ENCODE measurements at regions not wholly inside any gene's neighbourhood (a gene's known extent, or its start where the extent isn't known, plus 50 kb on each side); places are given as distances from the start of the nearest gene placed in this dataset.

DNA sequence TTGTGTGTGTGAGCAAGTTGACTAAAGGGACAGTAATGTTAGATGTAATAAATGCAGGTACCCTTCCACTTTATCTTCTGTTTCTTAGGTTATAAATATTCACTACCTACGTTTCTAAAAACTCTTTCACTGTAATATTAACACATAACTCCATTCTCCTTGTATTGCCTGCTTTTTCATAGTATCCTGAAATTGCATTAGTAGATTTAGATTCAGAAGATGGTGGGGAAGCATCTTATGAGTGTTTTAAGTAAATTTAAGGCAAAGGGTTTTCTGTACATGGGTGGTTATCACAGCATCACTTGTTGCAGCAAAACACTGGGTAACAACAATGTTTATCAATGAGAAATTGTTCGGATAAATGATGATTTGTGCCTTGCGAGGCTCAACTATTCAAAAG is 115.2 kb upstream of the VPREB1 start:
- in situ Hi-C loops (cut with MboI; ENCODE audit: low pct_unique_long_range_greater_than_20kb, low sequenced_read_pairs, unreplicated experiment), result no loop called here

DNA sequence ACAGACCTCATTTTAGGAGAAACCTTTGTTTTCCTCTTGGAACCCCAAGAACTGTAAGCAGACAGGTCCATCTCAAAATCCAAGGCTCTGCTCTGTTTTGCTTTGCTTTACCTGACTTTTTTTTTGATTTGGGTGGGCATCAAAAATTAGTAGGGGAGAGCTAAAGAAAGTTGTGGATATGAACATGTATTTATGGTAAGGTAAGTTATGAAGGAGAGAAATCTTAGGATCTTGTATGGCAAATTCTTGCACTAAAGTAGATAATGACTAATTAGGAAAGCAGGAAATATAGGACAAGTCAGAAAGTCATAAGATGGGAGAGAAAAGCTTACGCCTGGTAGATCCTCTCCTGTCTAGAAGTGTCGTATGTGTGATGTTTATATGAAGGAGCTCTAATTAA is 116.1 kb upstream of the VPREB1 start:
- in situ Hi-C loops (cut with MboI; ENCODE audit: low pct_unique_long_range_greater_than_20kb, low sequenced_read_pairs, unreplicated experiment), result no loop called here
- TF ChIP-seq, protein P1, sequence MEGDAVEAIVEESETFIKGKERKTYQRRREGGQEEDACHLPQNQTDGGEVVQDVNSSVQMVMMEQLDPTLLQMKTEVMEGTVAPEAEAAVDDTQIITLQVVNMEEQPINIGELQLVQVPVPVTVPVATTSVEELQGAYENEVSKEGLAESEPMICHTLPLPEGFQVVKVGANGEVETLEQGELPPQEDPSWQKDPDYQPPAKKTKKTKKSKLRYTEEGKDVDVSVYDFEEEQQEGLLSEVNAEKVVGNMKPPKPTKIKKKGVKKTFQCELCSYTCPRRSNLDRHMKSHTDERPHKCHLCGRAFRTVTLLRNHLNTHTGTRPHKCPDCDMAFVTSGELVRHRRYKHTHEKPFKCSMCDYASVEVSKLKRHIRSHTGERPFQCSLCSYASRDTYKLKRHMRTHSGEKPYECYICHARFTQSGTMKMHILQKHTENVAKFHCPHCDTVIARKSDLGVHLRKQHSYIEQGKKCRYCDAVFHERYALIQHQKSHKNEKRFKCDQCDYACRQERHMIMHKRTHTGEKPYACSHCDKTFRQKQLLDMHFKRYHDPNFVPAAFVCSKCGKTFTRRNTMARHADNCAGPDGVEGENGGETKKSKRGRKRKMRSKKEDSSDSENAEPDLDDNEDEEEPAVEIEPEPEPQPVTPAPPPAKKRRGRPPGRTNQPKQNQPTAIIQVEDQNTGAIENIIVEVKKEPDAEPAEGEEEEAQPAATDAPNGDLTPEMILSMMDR (IDR thresholded peaks at IDR 0.05; ENCODE audit: extremely low read depth, insufficient read depth, missing control alignments), result no peak
- DNase-seq (ENCODE audit: low spot score), result no peak

More for the DNA sequence above, 115.2 kb upstream of the VPREB1 start:
- TF ChIP-seq, protein P1 (IDR thresholded peaks at IDR 0.05; ENCODE audit: extremely low read depth, insufficient read depth, missing control alignments), result no peak
- DNase-seq (ENCODE audit: low spot score), result no peak

DNA sequence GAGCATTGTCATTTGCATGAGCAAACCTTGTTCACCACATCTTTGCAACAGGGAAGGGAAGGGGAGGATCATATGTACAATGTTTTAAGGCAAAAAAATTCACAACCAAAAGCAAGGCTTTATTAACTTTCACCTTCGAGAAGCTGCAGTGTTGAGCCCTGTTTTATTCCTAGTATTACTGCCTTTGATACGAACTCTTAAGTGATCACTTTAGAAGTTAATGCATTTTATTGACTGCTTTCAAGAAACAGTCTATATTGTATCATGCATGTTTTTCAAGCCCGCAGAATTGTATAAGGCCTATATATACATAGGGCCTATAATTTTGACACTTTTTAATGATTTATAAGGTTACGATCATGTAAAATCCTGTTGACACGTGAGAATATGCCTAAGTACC is 117.5 kb upstream of the VPREB1 start:
- TF ChIP-seq, protein P1 (IDR thresholded peaks at IDR 0.05; ENCODE audit: extremely low read depth, insufficient read depth, missing control alignments), result no peak
- in situ Hi-C loops (cut with MboI; ENCODE audit: low pct_unique_long_range_greater_than_20kb, low sequenced_read_pairs, unreplicated experiment), result no loop called here
- DNase-seq (ENCODE audit: low spot score), result no peak

DNA sequence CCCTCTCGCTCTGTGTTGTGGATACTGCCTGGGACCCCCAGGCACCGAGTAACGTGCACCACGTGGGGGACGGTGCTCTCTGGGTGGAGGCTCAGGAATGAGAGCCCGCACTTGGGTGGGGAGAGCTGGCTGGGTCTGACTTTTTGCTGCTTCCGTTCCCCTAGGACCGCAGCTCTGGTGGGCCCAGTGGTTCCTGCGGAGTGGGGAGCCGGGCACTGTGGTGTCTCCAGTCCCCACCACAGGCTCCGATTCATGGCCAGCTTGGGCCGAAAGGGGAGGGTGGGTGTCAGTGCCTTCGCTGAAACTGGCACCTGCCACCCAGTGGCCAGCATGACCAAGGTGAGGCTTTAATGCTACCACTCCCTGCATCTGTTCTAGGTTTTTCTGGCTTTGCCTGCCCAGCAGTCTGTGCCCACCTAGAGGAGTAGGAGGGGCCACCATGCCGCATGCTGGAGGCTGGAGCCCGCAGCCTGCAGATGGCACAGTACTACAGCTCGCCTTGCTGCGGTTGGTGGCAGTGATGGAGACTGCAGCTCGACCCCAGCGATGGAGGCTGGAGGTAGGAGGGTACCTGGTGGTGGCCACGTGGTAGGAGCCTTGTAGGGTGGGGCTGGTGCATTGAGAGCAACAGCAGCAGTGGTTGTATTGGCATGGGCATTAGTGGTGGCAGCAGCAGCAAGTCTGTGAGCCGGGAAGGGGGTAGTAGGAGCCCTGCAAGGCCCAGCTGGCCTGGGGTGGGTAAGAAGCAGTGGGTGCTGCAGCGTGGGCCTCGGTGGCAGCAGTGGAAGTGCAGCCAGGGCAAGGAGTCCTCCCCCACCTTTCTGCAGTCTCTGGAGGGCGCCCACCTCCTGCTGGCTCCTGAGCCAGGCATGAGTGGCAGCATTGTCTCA is 118.8 kb upstream of the VPREB1 start:
- in situ Hi-C loops (cut with MboI; ENCODE audit: low pct_unique_long_range_greater_than_20kb, low sequenced_read_pairs, unreplicated experiment), result no loop called here

DNA sequence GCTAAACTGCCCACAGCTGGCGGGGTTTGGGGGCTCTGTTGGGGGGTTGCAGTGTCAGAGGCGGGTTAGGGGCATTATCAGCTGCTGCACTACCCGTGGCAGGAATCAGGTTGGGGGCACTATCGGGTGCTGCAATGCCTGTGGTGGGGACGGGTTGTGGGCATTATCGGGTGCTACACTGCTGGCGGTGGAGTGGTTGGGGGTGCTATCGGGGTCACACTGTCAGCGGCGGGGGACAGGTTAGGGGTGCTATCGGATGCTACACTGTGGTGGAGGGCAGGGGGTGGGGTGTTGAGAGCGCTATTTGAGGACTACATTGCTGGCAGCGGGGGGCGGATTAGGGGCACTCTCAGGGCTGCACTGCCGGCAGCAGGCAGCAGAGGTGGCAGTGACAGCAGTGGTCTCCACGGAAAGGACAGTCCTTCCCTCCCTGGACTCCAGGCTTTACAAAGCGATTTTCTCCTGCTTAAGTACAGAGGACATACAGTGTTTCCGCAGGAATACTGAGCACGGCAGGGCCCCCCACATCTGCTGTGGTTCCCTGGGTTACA is 119.5 kb upstream of the VPREB1 start:
- in situ Hi-C loops (cut with MboI; ENCODE audit: low pct_unique_long_range_greater_than_20kb, low sequenced_read_pairs, unreplicated experiment), result no loop called here
- no peak for DNase-seq (ENCODE audit: low spot score)
- TF ChIP-seq, protein P1 (IDR thresholded peaks at IDR 0.05; ENCODE audit: extremely low read depth, insufficient read depth, missing control alignments), result no peak

More for the DNA sequence above, 118.8 kb upstream of the VPREB1 start:
- no peak for DNase-seq (ENCODE audit: low spot score)
- TF ChIP-seq, protein P1 (IDR thresholded peaks at IDR 0.05; ENCODE audit: extremely low read depth, insufficient read depth, missing control alignments), result no peak

DNA sequence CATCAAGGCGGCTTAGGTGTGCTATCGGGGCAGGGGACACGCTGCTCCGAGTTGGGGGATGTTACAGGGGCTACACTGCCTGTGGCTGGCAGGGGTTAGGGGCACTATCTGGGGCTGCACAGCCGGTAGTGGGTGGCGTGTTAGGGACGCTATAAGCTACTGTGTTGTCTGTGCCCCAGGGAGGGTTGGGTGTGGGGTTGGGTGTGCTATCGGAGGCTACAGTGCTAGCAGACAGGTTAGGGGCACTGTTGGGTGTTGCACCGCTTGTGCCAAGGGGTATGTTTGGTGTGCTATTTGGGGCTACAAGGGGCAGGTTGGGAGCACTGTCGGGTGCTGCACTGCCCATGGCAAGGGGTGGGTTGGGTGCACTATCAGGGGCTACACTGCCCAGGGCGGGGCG is 120.2 kb upstream of the VPREB1 start:
- TF ChIP-seq, protein P1 (IDR thresholded peaks at IDR 0.05; ENCODE audit: extremely low read depth, insufficient read depth, missing control alignments), result no peak
- in situ Hi-C loops (cut with MboI; ENCODE audit: low pct_unique_long_range_greater_than_20kb, low sequenced_read_pairs, unreplicated experiment), result no loop called here

More for the DNA sequence above, 120.2 kb upstream of the VPREB1 start:
- no peak for DNase-seq (ENCODE audit: low spot score)

Measured in GM13977 (cell line).